ENCODE measurements at regions not wholly inside any gene's neighbourhood (a gene's known extent, or its start where the extent isn't known, plus 50 kb on each side); places are given as distances from the start of the nearest gene placed in this dataset.

- no peak for DNase-seq
Observed at GRCh38 chr20:50380697-50381040, 129.5 kb upstream of the PTPN1 start.

- DNase-seq, result no peak
Observed at GRCh38 chr20:50381075-50381732, 129.0 kb upstream of the PTPN1 start.

GRCh38 chr20:50381771-50382593 lies 128.2 kb upstream of the PTPN1 start:
- DNase-seq, result no peak

- peak; percentile 37 for DNase-seq
Observed at GRCh38 chr20:50385733-50386640, 124.2 kb upstream of the PTPN1 start.

- DNase-seq, result no peak
Observed at GRCh38 chr20:50386641-50386960, 123.6 kb upstream of the PTPN1 start.

- DNase-seq, result no peak
Observed at GRCh38 chr20:50387218-50387995, 122.8 kb upstream of the PTPN1 start.

GRCh38 chr20:50387996-50388332 lies 122.2 kb upstream of the PTPN1 start:
- DNase-seq, result no peak

GRCh38 chr20:50388733-50389437 lies 121.3 kb upstream of the PTPN1 start:
- DNase-seq, result no peak

GRCh38 chr20:50389438-50389807 lies 120.8 kb upstream of the PTPN1 start:
- DNase-seq, result no peak

- no peak for DNase-seq
Observed at GRCh38 chr20:50389808-50390684, 120.1 kb upstream of the PTPN1 start.

- no peak for DNase-seq
Observed at GRCh38 chr20:50390685-50391443, 119.3 kb upstream of the PTPN1 start.

- no peak for DNase-seq
Observed at GRCh38 chr20:50391444-50392137, 118.6 kb upstream of the PTPN1 start.

- DNase-seq, result no peak
Observed at GRCh38 chr20:50392138-50392866, 117.9 kb upstream of the PTPN1 start.

- no peak for DNase-seq
Observed at GRCh38 chr20:50393242-50393641, 116.9 kb upstream of the PTPN1 start.

- DNase-seq, result no peak
Observed at GRCh38 chr20:50393990-50394561, 116.1 kb upstream of the PTPN1 start.

GRCh38 chr20:50394569-50394968 lies 115.6 kb upstream of the PTPN1 start:
- DNase-seq, result no peak

- DNase-seq, result no peak
Observed at GRCh38 chr20:50395251-50395729, 114.9 kb upstream of the PTPN1 start.

- DNase-seq, result no peak
Observed at GRCh38 chr20:50395914-50396488, 114.2 kb upstream of the PTPN1 start.
